GM21619 (cell line): ENCODE measurements at regions not wholly inside any gene's neighbourhood (a gene's known extent, or its start where the extent isn't known, plus 50 kb on each side); places are given as distances from the start of the nearest gene placed in this dataset.

Experiments
- ATAC-seq: cut with Tn5 transposase; IDR thresholded peaks from one replicate; pipeline ENCODE4 v1.9.1; 2021; ENCODE audit not compliant: unreplicated experiment

DNA sequence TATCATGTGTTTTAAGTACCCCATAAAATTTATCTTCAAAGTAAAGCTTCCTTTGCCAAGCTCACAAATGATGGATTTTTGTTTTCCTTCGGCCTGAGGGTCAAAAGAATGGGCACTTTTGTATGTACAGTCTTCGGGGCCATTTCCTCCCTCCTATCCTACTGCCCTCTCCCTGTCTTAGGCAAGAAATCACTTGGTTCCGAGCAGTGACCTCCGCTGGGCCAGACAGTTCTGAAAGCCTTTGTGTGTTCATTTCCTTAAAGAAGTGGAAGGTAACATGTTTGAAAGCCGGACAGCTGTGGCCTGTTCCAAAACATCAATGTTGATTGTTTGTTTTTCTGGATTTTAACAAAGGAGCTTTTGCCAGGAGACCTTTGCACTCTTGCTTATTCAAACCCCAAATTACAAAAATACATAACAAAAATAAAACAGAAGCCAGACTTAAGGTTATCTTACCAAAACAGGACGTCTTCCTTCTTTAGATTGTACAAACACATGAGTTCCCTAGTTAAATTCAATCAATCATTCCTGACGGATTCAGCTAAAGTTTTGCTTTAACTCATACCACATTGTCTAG lies 110.6 kb upstream of the LIMCH1 start:
- ATAC-seq, result no peak

DNA sequence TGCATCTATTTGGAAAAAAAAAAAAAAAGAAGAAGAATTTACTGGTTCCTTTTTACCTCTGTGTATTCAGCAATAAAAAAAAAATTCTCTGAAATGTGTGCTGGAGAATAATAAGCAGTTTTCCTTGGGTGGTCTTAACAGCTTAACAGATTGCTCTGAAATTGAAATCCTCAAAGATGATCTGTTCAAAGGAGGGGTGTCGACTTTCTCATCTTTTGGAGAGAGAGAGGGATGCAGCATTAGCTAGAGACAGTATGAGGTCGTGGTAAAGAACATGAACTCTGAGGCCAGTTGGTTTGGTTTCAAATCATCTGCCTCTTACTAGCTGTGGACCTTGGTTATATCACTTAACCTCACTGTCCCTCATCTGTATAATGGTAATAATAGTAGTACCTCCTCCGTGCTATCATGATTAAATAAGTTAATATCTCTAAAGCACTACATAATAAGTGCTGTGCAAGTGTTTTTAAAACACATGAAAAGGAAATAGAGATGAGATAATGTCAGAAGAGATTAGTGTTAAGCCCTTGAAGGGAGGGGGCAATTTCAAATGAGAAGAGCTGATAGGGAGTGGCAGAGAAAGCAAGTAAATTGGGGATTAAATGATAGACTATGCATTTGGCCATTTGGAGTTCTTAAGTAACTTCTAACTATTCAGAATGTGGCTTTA lies 109.9 kb upstream of the LIMCH1 start:
- ATAC-seq, result no peak

DNA sequence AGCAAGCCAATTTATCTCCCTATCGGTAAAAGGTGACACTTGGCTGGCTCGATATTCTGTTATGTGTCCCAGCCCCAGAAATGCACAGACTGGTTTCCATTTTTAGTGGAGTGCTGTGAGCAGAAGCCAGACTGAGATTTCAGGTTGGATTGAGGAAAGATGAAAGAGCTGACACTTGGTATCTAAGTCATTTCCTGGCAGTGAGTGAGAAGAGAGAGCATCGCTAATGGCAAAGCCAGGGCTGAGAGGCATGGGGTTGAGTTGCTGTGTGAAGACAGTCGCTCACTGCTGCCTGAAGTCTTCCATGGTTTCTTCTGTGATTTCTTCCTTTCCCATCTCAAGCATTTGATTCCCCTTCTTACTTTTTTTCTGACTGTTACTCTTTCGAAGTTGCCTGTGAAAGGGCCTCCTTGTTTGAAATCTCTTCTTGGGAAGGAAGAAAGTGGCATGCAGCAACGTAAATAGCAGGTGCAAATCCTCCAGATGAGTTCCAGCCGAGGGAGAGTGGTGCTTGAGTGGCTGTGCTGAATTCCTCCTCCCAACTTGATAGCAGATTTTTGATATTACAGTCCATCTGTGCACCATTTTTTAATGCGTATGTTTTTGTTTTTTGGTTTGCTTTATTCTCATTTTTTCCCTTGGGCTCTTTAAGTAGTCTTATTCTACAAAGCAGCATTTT lies 109.2 kb upstream of the LIMCH1 start:
- ATAC-seq, result no peak

DNA sequence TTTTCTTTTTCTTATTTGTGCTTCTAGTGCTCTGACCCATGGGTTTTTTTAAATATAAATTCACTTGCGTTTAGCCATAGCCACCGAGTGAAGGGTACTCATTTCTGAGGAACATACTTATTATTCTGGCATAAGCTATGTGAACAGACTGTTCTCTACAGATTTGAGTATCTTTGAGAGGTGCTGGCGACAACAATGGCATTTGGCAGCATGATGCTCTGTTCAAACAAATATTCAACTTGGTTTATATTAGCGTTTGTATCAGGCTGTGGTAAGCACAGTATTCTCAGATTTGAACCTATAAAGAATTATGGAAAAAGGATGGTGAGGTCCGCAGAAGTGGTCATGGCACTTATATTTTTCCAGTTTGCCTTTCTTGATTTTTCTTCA lies 108.7 kb upstream of the LIMCH1 start:
- no peak for ATAC-seq

DNA sequence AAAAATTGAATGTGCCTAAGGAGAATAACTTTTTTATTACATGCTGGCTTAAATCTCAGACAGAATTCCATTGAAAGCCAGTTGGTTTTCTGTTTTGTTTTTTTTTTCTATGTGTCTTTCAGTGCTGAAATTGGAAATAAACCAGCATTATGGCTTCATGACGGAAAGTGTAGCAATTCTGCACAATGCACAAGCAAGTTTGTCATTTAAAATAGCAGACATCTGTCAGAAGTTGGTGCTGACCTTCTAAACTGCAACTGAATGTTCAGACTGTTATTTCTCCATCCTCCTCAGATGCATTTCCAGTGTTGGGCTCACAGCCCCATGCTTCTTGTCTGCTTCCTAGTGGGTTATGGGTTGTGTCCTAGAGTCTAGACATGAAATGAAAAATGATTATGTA lies 107.2 kb upstream of the LIMCH1 start:
- ATAC-seq, result no peak

DNA sequence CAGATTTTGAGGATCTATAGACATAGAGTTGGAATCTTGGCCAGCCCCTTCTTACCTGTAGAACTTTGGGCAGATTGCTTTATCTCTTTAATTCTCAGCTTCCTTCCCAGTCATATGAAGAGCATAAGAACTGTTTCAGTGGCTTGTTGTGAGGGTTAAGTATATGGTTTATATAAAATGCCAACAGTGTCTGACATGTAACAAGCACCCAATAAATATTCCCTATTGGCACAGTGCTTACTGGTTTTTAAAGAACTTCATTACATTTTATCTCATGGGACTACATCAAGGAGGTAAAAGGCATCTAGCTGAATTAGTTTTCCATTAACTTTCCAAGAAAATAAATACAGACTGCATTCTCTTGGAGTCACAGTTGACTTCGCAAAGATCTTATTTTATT lies 106.7 kb upstream of the LIMCH1 start:
- ATAC-seq, result no peak

DNA sequence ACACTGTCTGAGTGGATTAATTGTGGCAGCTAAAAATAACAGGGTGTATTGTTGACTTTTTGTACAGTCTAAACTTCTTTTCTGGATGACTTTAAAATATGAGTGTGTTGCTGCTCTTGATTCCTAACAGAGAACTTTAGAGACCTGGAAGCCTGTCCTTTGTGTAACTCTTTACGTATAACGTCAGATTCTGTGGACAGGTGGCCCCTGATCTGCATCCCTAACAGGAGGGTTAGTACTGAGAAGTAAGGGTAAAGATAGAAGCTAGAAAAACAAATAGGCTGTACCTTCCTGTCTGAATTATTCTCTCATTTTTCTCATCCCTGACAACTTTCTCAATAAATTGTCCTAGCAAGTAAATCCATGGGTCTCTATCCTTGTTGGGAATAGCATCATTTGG lies 105.7 kb upstream of the LIMCH1 start:
- no peak for ATAC-seq

DNA sequence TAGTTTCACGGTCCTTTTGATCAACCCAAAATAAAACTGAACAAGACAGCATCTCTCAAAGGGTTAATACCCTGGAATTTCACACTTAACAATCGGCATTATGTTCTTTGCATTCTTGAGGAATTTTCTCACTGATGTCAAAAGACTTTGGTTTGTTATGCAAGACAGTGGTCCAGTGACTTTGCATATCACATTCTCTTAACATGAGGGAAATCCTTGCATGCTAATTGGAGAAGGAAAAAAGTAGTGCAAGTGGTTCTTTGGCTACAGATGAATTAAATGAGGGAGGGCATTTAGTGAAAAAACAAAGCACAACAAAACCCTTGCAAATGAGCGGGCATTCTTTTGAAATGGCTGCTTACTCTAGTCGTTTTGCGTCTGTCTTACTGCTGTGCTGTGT lies 105.1 kb upstream of the LIMCH1 start:
- no peak for ATAC-seq

DNA sequence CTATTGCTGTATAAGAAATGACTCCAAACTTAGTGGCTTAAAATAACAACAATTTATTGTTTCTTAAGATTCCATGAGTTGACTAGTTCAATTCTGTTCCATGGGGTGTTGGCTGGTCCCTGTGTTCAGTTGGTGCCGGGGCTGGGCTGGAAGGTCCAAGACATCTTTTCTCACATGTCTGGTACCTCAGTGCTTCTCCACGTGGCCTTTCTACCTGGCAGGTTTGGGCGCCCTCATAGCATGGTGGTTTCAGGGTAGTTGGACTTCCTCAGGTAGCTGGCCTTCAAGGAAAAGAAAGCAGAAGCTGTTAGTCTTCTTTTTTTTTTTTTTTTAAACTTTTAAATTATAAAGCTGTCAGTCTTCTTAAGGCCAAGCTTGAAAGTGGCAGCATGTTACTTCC lies 104.6 kb upstream of the LIMCH1 start:
- ATAC-seq, result no peak

DNA sequence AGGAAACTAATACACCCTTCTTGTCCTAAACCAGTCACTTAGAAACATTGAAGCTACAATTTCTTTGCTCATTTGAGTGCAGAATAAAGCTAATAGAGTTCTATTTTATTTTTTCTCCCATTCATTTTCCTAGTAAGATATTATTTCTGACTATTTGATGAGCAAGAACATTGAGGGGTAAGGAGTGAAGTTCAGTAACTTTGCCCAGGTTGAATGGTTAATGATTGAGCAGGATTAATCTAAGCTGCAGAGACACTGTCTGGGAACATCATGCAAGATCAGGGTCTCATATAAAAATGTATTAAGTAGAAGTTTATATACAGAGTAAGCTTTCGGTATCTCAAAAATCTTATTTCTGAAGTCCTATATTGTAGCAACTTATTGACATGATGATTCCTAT lies 102.4 kb upstream of the LIMCH1 start:
- no peak for ATAC-seq

DNA sequence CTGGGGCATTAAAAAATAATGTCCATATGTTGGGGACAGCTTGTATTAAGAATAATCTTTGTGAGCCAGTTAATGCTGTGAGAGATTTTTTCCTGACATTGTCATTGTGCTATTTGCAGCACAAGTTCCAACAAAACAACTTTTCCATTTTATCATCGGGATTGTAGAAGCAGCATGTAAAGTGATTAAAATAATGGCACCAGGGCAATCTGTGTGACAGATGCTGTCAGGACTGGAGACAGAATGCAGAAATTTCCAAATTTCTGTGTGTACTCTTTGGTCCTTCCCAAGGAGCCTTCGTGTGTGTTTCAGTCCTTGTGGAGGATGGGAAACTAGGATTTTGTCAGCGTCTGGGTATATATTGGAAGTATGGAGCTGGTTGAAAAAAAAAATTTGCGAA lies 101.5 kb upstream of the LIMCH1 start:
- no peak for ATAC-seq

DNA sequence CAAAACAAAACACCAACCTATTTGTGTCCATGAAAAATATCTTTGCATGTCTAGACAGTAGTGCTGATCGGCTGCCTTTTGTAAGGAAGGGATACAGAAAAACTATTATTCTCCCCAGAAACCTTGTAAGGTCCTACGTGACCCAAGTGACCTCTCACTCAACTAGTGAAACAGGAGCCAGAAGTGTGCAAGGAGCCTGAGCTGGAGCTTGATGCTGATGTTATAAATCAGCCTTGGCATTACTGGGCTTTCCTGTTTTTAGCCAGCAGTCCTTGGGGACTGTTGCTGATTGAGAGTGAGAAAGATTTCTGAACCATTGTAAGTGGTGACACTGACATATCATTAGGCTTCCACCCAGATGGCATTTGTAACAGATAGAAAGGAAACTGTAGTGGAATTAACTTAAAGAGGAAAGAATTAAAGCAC lies 100.8 kb upstream of the LIMCH1 start:
- ATAC-seq, result peak; percentile 73

DNA sequence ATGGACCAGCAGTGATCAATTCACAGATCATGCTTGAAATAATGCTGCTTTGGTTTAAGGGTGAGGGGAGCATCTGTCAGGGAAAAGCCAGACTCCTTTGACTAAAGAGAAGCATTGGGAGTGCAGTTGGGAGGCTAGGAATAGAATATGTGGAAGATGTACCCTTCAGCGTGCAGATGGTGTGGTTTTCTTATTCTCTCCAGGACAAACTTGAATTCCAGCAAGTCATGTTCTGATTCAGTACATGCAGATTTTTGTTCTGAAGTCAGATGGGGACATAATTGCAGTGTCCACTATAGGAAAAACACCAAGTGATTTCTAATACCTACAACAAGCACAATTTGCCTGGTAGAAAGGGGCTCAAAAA lies 99.0 kb upstream of the LIMCH1 start:
- no peak for ATAC-seq

DNA sequence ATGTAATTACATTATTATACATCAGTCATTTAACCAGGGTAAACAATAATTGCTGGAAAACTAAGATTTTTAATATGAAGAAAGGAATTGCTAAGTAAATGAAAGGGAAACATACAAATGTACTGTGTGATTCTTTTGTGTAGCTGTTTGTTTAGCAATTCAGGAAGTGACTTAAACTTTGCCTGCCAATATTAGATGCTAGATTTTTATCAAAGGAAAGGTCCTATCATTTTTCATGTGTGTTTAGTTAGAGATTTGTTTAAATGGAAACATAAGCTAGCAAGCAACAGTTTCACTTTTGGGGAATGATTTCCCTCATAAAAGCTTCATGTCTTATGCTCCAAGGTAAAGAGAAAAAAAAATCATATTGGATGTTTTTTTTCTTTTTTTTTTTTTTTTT lies 95.1 kb upstream of the LIMCH1 start:
- no peak for ATAC-seq

DNA sequence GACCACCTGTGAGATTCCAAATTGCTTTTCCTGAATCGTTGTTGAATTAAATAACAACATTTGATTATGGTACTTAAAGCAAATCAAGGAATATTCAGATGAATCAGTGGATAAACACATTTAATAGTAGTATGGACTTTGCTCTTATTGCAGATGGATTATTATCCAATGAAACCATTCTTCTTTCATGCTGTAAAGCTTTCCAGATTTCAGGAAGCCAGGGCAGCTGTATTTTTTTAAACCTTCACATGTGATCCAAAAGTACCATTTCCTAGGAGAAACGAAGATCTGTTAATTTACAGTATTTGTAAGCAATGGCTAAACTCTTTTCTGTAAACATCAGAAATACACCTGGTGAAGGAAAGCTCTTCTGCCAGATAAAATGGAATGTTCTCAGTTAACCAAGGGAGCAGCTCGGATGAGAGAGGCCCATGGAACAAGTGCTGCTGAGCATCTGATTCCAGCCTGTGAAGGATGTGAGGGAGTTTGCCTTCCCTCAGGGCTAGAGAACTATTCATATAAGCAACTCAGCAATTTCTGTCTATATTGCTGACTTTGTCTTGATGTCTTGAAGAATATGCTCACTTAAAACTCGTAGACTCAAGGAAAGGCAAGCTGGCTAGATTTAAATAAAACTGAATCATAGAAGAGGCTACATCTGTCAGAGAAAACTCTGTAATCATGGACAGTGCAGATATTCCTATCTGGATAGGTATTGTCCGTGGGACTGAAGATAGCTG lies 94.4 kb upstream of the LIMCH1 start:
- ATAC-seq, result no peak

DNA sequence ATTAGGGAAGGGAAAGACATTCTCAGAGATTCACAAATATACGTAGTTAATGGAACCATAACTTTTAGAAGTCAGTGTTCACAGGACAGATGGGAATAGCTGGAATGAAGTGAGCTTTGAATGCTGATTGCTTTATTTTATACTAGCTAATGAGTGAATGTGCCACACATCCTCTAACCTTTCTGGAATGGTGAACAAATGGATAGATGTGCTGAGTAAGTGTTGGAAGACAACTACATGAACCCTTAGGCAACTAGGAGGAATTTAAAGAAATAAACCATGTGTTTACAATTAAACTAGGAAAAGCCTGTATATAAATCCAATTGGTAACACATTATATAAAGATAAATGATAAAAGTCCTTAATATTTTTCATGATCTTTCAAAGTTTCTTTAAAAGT lies 91.6 kb upstream of the LIMCH1 start:
- ATAC-seq, result no peak

DNA sequence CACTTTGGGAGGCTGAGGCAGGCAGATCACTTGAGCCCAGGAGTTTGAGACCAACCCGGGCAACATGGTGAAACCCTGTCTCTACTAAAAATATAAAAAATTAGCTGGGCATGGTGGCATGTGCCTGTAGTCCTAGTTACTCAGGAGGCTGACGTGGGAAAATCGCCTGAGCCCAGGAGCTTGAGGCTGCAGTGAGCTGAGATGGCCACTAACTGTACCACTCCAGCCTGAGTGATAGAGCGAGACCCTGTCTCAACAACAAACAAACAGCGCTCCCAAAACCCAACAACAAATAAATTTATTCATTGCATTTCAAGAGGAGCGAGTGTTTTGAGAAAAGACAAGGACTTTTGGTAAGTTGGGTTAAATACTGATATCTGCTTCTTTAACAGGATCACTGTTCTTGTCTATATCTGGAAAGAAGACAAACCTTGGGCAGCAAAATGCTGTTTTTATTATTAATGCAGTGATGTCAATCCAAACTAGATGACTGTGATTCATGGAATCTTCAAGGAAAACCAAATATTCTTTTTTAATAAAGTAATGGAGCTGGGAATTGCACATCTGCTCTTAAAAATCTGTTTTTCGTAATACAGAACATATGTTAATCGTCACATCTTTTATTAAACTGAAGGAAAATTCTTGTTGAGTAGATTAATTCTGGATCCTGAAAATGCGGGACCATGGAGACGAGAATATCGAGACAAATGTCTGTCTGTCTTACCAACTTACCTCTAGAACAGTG lies 90.8 kb upstream of the LIMCH1 start:
- ATAC-seq, result no peak

DNA sequence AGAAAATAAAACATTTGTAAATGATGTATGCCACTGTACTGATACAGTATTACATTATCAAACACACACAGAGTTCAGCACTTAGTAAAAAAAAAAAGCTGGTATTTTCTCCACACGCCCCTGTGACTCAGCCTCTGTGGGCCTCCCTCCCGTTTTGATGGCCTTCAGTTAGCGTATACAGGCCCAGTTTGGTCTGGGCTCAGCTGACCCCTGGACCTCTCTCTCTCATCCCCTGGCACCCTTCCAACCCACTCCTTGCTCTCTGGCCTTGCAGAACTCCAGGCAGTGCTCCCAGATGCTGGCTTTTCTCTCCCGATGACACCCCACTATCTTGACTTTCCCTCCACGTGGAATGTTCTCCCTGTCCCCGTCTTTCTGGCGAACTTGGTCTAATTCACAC lies 89.0 kb upstream of the LIMCH1 start:
- no peak for ATAC-seq

DNA sequence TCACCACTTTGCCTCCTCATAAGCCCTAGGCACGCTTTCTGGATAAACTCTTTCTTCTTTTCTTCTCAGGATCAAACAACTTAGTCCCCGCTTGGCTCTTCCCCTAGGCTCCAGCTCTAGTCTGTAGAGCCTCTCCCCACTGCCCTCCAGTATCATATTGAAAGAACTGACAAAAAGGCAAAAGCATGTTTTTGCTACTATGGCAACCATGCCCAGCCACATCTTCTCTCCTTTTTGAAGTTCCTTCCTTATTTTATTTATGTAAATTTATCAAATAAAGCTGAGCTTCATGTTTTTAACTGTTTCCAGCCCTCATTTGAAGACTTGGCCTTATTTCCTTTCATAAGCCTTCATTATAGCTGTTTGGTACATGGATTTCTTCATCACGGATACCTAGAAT lies 86.0 kb upstream of the LIMCH1 start:
- ATAC-seq, result no peak

DNA sequence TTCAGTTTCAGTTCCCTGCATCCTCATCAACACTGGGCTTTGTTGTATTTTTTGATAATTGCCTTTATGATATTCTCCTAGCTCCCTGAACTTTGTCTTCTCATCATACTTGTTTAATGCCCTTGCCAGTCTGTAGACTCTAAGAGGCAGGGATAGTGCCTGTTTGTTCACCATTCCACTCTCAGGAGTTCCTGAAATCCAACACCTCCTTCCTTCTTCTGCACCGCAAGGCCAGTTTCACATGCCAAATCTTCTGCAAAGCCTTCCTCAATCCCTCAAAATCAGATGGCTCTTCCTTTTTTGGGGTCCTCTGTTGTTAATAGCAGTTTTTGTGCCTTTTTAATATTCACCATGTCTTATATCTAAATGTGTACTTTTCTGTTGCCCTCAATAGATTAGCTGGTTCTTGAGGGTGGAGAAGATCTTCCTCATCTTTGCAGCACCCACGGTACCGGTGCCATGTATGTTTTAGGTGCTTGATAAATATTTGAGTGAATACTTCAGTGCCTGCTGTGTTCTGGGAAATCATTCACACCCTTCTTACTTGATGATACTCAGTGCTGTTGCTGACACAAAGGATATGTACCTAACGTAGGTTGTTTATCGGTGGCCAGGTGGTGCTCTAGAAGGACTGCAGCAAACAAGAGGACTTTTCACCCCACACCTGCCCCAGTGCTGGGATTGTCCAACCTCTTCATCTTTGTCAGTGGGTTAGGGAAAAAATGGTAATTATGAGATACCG lies 85.3 kb upstream of the LIMCH1 start:
- no peak for ATAC-seq

DNA sequence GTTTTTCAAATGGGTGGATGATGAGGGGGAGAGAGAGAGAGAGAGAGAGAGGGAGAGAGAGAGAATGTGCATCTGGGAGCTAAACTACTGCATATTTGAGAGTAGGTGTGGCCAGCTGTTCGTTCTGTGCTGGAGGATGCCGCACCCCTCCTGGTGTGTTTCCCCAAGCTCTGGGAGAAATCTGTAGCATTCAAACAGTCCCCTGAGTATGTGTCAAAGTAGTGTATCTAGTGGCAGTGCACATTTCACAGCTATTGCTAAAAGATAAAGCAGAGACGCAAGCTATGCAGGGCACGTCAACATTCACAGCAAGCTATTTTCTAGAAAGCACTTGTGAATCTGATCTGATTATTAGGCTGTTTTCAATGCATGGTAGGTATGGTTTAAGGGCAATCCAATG lies 83.5 kb upstream of the LIMCH1 start:
- no peak for ATAC-seq
